GM18907 (cell line): ENCODE measurements at regions not wholly inside any gene's neighbourhood (a gene's known extent, or its start where the extent isn't known, plus 50 kb on each side); places are given as distances from the start of the nearest gene placed in this dataset.
"Not testable (repeated sequence)": the region's sequence is repeated elsewhere in the genome, so short reads cannot be mapped to it uniquely, and the experiment has no call there.

Source experiments
- ATAC-seq: cut with Tn5 transposase; IDR thresholded peaks from one replicate; pipeline ENCODE4 v1.9.1; 2021; ENCODE audit warnings: mild to moderate bottlenecking, moderate library complexity; ENCODE audit not compliant: unreplicated experiment

DNA sequence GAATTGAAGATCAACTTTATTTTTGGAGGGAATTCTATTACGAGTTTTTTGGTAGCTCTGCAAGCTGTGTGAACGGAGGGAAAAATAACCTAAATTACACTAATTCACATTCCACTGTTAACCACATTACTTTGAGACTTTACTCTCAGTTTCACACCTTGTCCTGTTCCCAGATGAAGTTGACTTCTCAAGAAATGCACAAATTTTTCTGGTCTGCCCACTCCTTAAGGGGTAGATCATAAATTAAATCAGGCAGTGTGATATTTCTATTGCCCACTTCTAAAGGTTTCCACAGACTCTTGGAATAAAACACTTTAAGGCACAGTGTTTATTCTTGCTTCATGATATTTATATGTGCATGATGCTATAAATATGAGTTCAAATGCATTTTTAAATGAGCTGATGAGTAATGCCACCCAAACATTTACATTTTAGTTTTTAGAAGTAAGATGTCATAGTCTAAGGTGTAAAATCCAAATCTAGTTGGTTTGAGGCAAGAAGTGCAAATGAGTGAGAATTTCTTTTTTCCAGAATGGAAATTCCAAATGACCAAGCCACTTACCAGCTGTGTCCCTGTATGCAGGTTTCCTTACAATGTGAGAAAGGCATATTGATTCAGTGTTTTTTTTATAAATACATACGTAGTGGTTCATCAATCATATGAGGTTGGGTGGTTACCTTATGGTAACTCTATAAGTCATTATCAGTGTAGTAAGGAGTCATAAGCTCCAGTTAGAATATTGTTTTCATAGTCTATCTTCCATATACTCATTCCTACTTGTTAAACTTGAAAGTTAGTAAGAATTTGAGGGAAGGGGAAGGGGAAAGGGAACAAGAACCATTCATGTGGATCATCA lies 437.7 kb upstream of the MEF2C start:
- no peak for ATAC-seq

DNA sequence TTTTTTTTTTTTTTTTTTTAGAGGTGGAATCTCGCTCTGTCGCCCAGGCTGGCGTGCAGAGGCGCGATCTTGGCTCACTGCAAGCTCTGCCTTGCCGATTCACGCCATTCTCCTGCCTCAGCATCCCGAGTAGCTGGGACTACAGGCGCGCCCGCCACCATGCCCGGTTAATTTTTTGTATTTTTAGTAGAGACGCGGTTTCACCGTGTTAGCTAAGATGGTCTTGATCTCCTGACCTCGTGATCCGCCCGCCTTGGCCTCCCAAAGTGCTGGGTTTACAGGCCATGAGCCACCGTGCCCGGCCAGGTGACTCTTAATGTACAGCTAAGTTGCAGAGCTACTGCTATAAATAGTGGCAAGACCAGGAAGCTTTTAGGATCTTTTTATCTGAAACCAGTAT lies 434.9 kb upstream of the MEF2C start:
- not testable (repeated sequence) for ATAC-seq

GRCh38 chr5:89315286-89316100 lies 432.5 kb upstream of the MEF2C start:
- no peak for ATAC-seq

DNA sequence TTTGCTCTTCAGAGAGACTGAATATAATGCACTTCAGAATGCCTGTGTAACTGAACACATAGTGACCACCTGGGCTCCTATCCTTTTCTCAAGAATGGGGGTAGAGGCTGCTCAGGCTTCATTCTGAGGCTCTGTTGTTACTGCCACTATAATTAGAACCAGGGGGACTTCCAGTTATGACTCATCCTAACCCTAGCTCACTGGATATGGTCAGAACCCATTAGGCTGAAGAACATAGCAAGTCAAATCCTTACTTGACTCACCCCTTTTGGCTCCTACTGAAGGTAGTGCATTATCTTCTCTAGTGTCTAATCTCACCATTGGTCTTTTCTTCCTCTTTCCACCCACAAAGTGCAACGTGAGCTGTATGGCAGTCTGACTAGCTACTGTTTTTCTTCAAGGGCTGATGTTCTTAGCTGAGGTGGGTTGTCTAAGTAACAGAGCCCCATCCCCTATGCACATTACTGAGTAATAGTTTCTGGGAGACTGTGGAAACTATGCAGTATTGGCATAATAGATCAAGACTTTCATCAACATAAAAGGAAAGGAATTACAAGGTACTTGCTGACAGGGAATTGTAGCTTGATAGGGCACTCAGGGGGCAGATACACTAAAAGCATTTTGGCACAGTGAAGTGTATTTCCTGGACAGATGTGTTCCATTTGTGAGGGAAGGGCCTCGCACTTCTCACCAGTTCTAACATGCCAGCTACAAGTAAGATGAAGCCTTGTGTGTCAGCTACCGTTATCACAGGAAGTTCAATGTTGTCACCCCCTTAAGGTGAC lies 431.0 kb upstream of the MEF2C start:
- peak; percentile 98 for ATAC-seq

DNA sequence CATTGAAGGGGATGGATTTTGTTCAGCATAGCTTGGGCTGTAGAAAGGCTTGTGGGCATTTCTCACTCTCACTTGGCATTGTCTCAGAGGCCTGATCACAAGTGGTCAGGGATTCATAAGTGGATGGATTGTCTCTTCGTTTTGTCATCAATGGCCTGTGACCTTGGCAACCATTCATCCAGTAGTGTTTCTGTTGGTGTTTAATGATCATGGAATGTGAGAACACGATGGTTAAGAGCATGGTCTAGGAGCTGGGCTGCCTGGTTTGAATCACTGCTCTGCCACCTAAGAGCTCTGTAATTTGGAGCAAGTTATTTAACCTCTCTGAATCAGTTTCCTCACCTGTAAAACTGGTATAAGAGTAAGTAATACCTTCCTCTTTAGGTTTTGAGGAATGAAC lies 430.1 kb upstream of the MEF2C start:
- no peak for ATAC-seq

DNA sequence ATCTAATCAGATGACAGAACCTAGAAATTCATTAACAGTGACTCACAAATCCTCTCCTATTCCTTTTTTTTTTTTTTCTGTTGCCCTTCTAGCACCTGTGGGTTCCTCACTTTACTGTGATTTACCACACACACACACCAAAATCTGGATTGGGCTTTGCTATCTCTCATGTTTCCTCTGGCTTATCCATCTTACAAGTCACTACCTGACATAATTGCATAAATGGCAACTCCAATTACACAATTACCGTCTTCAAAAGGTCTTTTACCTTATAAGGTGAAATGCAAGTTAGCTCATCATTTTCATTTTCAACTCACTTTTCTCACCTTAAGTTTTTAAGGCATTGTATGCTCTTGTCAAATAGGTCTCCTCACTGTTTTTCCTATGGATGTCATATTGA lies 426.3 kb upstream of the MEF2C start:
- ATAC-seq = no peak

GRCh38 chr5:89308606-89309040 lies 425.6 kb upstream of the MEF2C start:
- peak; percentile 96 for ATAC-seq

DNA sequence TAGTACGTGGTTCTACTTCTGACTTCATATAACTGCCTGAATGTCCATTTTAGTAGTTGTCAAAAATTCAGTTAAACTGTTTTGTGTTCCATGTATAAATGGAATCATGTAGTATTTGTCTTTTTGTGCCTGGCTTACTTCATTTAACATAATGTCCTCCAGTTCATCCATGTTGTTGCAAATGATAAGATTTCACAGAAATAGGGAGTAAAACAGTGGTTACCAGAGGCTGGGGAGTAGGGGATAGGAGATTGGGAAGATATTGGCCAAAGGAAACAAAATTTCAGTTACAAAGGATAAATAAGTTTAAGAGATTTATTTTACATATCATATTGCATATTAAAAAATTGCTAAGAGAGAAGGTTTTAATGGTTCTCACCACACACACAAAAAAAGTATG lies 425.0 kb upstream of the MEF2C start:
- no peak for ATAC-seq

GRCh38 chr5:89307141-89307540 lies 424.2 kb upstream of the MEF2C start:
- not testable (repeated sequence) for ATAC-seq

DNA sequence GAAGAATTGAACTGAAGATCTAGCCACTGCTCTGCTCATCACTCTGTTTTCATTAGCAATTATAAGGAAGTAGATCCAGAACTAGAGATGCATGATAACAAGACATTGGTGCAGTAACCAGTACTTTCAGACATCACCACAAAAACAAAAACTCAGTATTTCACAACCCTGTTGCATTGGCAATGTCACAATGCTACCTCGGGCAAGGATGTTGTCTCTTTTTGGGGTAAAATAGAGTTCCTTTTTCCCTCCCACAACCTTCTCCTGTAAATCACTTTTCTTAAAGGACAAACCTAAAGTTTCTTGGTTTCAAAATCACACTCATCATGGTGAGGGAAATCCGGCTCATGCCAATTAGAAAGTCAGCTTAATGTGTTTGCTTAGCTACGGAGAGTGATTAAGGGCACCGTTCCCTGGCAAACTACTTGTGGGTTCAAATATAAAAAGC lies 420.1 kb upstream of the MEF2C start:
- ATAC-seq = peak; percentile 66

DNA sequence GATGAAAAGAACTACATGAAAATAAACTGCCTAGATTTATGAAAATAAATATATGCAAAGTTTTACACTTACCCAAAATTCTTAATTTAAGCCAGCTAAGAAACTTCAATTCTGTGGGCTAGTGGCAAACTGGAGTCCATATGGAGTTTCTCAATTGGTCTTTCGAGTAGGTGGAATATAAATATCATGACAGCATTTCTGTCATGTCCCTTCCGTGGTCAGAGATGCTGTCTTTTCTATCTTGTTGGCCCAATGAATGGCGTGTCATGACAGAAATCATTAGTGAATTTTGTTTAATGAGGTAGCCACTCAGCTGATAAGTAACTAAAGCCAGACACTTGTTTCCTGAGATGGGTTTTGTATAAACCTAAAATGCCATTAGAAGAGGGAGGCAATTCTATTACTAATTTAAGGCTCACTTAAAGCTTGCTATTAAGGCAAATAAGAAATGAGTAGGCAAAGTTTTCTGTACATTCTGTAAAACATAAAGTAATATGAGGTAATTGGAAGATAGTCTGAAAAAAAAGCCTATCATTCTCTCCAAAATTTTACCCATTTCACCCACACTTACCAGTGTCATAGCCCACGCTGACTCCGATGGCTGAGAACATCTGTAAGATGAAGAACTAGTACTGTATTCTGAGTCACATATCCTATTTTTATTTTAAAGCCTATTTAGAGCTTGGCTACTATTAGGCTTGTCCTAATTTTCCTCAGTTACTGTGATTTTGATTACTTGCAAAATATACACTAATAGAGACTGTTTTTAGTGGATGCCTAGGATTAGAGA lies 419.3 kb upstream of the MEF2C start:
- peak; percentile 29 for ATAC-seq

DNA sequence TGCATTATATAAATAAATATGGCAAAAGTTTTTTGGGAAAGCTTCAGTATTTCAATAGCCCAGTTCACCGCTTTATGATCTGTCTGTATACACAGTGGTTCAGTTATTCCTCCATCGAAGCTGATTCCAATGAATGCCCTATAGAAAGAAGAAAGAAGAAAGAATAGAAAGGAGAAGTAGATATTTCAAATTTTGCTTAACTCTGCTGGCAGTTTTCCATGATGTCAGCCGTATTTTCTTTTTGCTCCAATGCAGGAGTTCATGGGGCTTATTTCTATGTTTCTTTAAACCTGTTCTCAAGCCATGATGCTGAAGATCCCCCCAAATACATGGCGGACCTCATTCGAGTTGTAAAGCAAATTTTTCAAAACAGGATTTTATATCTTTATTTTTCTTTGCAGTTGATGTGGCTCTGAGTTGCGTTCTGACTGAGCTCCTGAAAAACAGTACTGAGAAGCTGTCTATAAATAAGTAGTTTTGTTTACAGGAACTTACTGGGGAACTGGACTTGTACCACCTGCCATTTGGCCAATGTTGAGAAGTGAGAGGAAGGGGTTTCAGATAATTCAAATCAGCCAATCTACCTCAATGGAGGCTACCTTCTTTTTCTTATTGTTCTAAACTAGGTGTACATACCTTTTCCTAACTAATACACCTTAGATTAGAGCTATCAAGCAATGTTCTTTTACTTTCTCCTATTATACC lies 418.5 kb upstream of the MEF2C start:
- peak; percentile 78 for ATAC-seq

DNA sequence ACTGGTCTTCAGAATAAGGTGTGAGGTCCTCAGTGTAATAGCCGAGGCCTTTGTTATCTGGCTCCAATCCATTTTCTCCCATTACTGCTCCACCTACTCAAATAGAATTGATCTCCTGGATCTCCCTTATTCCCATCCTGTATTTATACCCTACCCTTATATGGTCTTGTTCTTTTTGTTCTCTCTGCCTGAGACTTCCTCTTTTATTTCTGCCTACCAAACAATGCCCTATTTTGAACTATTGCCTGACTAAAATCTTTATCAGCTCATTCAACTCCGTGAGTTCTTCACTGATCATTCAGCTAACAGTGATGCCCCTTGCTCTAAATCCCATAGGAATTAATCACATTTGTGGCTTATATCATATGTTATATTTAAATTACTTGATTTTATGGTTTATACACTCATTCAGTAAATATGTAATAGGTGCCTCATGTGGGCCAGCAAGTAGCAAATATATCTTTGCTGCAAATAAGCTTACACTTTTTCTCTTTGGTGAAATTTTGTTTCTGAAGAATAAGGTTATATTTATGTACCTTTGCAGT lies 417.5 kb upstream of the MEF2C start:
- no peak for ATAC-seq

- no peak for ATAC-seq
These were observed 417.0 kb upstream of the MEF2C start for GRCh38 chr5:89299998-89300397.

DNA sequence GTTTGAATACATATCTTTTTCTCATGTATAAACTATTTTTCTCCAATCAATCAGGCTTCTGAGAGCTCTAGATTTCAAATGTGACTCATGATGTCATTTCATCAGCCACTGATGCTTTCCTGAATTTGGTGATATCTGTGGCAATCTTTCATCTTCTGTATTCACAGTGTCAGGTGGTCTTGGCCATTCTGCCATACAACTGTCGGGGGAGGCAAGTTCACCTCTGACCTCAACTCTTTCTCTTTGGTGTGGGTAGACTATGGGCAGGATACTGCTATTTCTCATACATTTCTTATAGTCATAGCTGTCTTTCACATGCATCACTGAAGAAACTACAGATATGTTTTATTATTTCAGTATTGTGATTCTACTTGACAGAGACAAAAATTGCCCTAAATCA lies 414.1 kb upstream of the MEF2C start:
- ATAC-seq = peak; percentile 37

- no peak for ATAC-seq
These were observed 410.8 kb upstream of the MEF2C start for GRCh38 chr5:89293810-89294209.

- ATAC-seq = no peak
These were observed 409.5 kb upstream of the MEF2C start for GRCh38 chr5:89292487-89292886.

DNA sequence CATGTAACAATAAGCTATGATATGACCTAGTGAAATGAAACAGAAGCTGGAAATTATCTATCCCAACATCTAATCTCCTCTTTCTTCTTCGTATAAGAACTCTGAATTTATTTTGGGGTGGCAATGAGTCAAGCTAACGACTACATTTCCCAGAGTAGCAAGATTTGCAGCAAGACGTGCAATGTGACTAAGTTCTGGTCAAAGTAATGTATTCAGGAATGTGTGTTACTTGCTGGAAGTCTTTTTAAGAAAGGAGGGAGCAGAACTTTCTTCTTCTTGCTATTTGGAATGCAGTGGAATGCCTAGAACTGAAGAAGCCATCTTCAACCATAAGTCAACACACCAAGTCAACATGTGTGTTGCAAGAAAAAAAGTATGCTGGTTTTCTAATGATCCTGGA lies 406.6 kb upstream of the MEF2C start:
- ATAC-seq = no peak

DNA sequence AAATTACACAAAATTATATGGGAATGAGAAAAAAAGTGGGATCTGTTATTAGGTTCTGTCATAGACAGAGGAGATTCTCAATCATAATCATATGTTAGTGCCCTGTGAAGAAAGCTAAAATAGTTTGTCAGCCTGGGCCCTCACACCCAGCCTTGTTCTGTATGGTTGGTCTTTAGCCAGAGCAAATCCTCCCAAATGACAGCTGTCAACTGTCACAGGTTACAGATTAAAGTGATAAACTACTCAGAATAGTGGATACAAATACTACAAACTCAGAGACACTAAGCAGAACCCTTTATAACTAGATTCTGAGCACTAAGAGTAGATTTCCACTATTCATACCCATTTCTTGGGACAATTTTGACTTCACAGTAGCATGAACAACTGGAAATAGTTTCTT lies 405.0 kb upstream of the MEF2C start:
- ATAC-seq = no peak
